ENCODE measurements at regions not wholly inside any gene's neighbourhood (a gene's known extent, or its start where the extent isn't known, plus 50 kb on each side); places are given as distances from the start of the nearest gene placed in this dataset.

- peaks cover 4% of the 10 kb centered on the region for H3K27me3 Mint-ChIP-seq
- no peaks in the 10 kb centered on the region for H3K36me3 Mint-ChIP-seq
- H3K9me3 Mint-ChIP-seq: peaks cover 0 to 2% (median 0%) of the 10 kb centered on the region in 3 donors
- H3K27ac Mint-ChIP-seq: no peak overlapping the region
- H3K4me1 Mint-ChIP-seq: no peaks in the 10 kb centered on the region
- H3K4me3 Mint-ChIP-seq: no peak overlapping the region
Measured at GRCh38 chr2:121994238-121995206, 239.1 kb downstream of the TSN start.

- no peak overlapping the region for H3K4me3 Mint-ChIP-seq
- no peaks in the 10 kb centered on the region for H3K9me3 Mint-ChIP-seq
- H3K4me1 Mint-ChIP-seq: no peaks in the 10 kb centered on the region
- no peak overlapping the region for H3K27ac Mint-ChIP-seq
- peaks cover 1% of the 10 kb centered on the region for H3K36me3 Mint-ChIP-seq
- H3K27me3 Mint-ChIP-seq: no peaks in the 10 kb centered on the region
Measured at GRCh38 chr2:121998751-121999150, 243.3 kb downstream of the TSN start.

- H3K9me3 Mint-ChIP-seq: no peaks in the 10 kb centered on the region
- no peaks in the 10 kb centered on the region for H3K27me3 Mint-ChIP-seq
- H3K4me1 Mint-ChIP-seq: no peaks in the 10 kb centered on the region
- peaks cover 1% of the 10 kb centered on the region for H3K36me3 Mint-ChIP-seq
- H3K4me3 Mint-ChIP-seq: no peak overlapping the region
- H3K27ac Mint-ChIP-seq: no peak overlapping the region
Measured at GRCh38 chr2:121999264-121999663, 243.8 kb downstream of the TSN start.

- Mint-ChIP-seq H3K27ac (no peak overlapping the region), H3K36me3 (peaks cover 1% of the 10 kb centered on the region), H3K4me3 (no peak overlapping the region), H3K9me3 (no peaks in the 10 kb centered on the region), H3K4me1 (no peaks in the 10 kb centered on the region), H3K27me3 (no peaks in the 10 kb centered on the region)
Measured at GRCh38 chr2:122000556-122001340, 245.3 kb downstream of the TSN start.

DNA sequence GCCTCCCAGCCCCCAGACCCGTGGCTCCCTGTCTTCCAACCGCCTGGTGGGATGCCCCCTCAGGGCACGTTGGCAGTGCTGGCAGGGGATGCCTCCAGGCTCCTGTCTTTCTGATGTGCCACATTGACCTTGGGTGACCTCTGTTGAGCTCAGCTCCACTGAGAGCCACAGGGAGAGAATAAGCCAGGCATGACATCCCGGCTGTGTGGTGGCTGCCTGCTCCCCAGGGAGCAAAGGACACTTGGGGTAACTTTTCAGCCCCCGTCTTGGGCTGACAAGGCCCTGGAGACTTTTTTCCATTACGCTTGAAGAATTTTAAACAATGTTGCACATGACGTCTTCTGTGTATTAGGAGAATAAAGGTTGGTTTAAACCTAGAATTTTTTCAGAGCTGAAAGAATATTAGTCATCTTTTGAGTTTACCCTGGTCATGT is 246.0 kb downstream of the TSN start:
- Mint-ChIP-seq H3K4me1 (no peaks in the 10 kb centered on the region), H3K27ac (no peak overlapping the region), H3K27me3 (no peaks in the 10 kb centered on the region), H3K9me3 (peaks cover 0 to 2% (median 0%) of the 10 kb centered on the region in 3 donors), H3K4me3 (no peak overlapping the region), H3K36me3 (peaks cover 1% of the 10 kb centered on the region)

GRCh38 chr2:122003196-122003940 is 247.9 kb downstream of the TSN start:
- no peak overlapping the region for H3K27ac Mint-ChIP-seq
- H3K4me3 Mint-ChIP-seq: no peak overlapping the region
- no peaks in the 10 kb centered on the region for H3K4me1 Mint-ChIP-seq
- peaks cover 0 to 2% (median 0%) of the 10 kb centered on the region in 3 donors for H3K9me3 Mint-ChIP-seq
- H3K36me3 Mint-ChIP-seq: peaks cover 1% of the 10 kb centered on the region
- H3K27me3 Mint-ChIP-seq: no peaks in the 10 kb centered on the region

GRCh38 chr2:122007126-122007525 is 251.7 kb downstream of the TSN start:
- no peaks in the 10 kb centered on the region for H3K4me1 Mint-ChIP-seq
- no peak overlapping the region for H3K27ac Mint-ChIP-seq
- peak overlapping the region in 1 of 4 donors; percentile 8 for H3K4me3 Mint-ChIP-seq
- peaks cover 0 to 2% (median 2%) of the 10 kb centered on the region in 3 donors for H3K9me3 Mint-ChIP-seq
- H3K27me3 Mint-ChIP-seq: no peaks in the 10 kb centered on the region
- H3K36me3 Mint-ChIP-seq: no peaks in the 10 kb centered on the region

- peaks cover 0 to 5% (median 2%) of the 10 kb centered on the region in 3 donors for H3K9me3 Mint-ChIP-seq
- no peak overlapping the region for H3K27ac Mint-ChIP-seq
- no peaks in the 10 kb centered on the region for H3K27me3 Mint-ChIP-seq
- H3K4me3 Mint-ChIP-seq: no peak overlapping the region
- no peaks in the 10 kb centered on the region for H3K36me3 Mint-ChIP-seq
- H3K4me1 Mint-ChIP-seq: no peaks in the 10 kb centered on the region
Measured at GRCh38 chr2:122007577-122007976, 252.1 kb downstream of the TSN start.

DNA sequence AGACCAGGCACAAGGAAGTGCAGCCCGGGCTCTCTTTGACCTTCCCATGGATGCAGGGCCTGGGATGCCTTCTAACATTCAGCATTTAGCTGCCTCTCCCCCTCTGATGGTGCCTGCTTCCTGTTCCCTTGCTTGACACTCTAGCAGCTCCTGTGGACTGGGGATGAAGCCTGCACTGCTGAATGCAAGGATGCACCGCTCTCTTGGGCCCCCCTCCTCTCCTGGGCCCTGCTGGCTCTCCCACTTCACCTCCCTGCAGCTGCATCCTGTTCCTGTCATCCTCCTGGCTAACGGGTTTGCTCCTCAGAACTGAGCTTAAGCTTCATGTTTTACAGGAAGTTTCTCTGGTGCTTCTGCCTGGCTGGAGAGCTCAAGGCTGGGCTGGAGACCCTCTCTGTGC is 254.1 kb downstream of the TSN start:
- Mint-ChIP-seq H3K4me1 (no peaks in the 10 kb centered on the region), H3K4me3 (no peak overlapping the region)

DNA sequence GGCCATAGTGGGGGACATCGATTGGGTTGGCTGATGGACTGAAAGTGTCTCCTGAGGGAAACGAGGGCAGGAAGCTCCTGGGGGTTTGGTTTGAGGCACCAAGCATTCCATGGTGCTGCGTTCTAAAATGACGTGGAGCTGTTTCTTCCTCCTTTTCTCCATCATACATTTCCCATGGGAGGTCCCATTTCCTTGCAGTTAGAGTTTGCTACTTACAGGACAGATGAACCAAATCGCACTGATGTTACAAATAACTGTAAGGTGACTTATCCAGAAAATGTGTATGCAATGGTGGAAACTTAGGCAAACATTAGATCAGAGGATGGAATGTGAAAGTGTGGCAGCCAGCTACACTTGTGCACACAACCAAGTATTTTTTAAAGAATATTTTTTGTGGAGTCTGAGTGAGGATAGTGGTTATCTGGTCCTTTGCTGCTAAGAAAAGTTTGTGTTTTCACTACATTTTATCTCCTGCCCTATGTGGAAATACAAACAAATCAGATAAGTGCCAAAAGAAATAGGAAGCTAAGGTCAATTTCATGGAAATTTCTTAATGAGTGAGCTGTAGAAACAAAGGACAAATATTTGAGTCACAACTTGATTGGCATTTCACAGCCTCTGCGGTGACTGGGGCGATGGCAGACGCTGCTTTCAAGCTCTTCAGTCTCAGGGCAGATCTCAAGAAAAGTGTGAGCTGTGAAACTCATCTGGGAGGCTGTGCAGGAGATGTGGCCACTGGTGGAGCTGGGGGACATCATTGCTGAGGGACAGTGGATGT is 256.2 kb downstream of the TSN start:
- peaks cover 0 to 5% (median 0%) of the 10 kb centered on the region in 3 donors for H3K9me3 Mint-ChIP-seq
- no peak overlapping the region for H3K27ac Mint-ChIP-seq
- H3K36me3 Mint-ChIP-seq: no peaks in the 10 kb centered on the region
- no peaks in the 10 kb centered on the region for H3K27me3 Mint-ChIP-seq
- no peak overlapping the region for H3K4me3 Mint-ChIP-seq
- no peaks in the 10 kb centered on the region for H3K4me1 Mint-ChIP-seq

More for the DNA sequence above, 254.1 kb downstream of the TSN start:
- Mint-ChIP-seq H3K36me3 (no peaks in the 10 kb centered on the region), H3K27me3 (no peaks in the 10 kb centered on the region), H3K9me3 (peaks cover 0 to 5% (median 2%) of the 10 kb centered on the region in 3 donors), H3K27ac (no peak overlapping the region)

GRCh38 chr2:122018736-122019135 is 263.3 kb downstream of the TSN start:
- H3K4me1 Mint-ChIP-seq: no peaks in the 10 kb centered on the region
- no peak overlapping the region for H3K27ac Mint-ChIP-seq
- H3K4me3 Mint-ChIP-seq: no peak overlapping the region
- H3K27me3 Mint-ChIP-seq: peaks cover 3% of the 10 kb centered on the region
- no peaks in the 10 kb centered on the region for H3K36me3 Mint-ChIP-seq
- H3K9me3 Mint-ChIP-seq: no peaks in the 10 kb centered on the region

- H3K4me1 Mint-ChIP-seq: no peaks in the 10 kb centered on the region
Measured at GRCh38 chr2:122019724-122020123, 264.3 kb downstream of the TSN start.

GRCh38 chr2:122020377-122020776 is 264.9 kb downstream of the TSN start:
- no peaks in the 10 kb centered on the region for H3K4me1 Mint-ChIP-seq
- peaks cover 0 to 2% (median 0%) of the 10 kb centered on the region in 3 donors for H3K9me3 Mint-ChIP-seq
- peaks cover 4% of the 10 kb centered on the region for H3K36me3 Mint-ChIP-seq
- H3K27me3 Mint-ChIP-seq: peaks cover 3% of the 10 kb centered on the region
- H3K4me3 Mint-ChIP-seq: no peak overlapping the region
- H3K27ac Mint-ChIP-seq: no peak overlapping the region

More at GRCh38 chr2:122019724-122020123, 264.3 kb downstream of the TSN start:
- Mint-ChIP-seq H3K9me3 (no peaks in the 10 kb centered on the region), H3K36me3 (peaks cover 4% of the 10 kb centered on the region), H3K27ac (no peak overlapping the region), H3K4me3 (no peak overlapping the region), H3K27me3 (peaks cover 3% of the 10 kb centered on the region)

DNA sequence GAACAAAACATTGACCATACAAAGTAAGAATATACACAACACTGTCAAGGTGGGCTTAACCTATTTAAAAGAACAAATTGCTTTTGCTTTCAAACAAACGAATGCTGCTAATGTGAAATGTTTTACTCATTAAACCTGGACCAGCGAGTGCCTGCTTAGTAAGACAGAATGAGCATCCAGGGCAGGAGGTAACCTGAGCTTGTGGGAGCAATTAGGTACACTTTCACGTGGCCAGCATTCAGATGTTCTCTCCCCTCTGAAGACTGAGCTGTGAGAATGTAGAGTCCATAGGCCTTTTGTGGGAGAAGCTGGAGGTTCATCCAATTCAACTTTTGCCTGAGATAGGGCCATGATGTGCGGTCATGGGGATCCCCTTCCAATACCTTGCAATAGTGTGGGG is 266.5 kb downstream of the TSN start:
- Mint-ChIP-seq H3K36me3 (peaks cover 4% of the 10 kb centered on the region), H3K4me3 (no peak overlapping the region), H3K4me1 (no peaks in the 10 kb centered on the region), H3K27me3 (peaks cover 3% of the 10 kb centered on the region), H3K27ac (no peak overlapping the region), H3K9me3 (peaks cover 0 to 2% (median 0%) of the 10 kb centered on the region in 3 donors)
